DMS 273 treated with DMSO at 0.1 percent for 48 hours (cell line): ENCODE measurements at regions not wholly inside any gene's neighbourhood (a gene's known extent, or its start where the extent isn't known, plus 50 kb on each side); places are given as distances from the start of the nearest gene placed in this dataset.

Experiments
- DNase-seq: peaks from one replicate; lab custom pipeline; 2025; lab: John Stamatoyannopoulos, UW

DNA sequence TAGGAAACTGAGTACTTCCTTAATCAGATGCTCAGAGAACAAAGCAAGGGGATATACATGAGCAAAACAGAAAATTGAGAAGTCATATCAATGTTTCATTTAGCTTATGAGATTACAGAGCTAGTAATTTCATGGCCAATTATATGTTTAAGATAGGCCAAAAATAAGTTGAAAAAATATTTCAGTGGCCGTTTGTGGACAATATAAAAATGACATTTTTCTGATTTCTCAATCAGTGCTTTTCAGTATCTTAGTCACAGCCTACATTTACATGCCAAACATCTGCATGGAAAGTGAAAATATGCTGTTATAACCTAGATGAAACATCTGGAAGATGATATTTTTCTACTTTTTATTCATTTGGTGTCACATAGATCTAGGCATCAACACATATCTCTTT lies 192.5 kb downstream of the HLX start:
- DNase-seq, result no peak

- DNase-seq, result no peak
These were observed 193.0 kb downstream of the HLX start for GRCh38 chr1:221072214-221072613.

- no peak for DNase-seq
These were observed 195.1 kb downstream of the HLX start for GRCh38 chr1:221074332-221074731.

DNA sequence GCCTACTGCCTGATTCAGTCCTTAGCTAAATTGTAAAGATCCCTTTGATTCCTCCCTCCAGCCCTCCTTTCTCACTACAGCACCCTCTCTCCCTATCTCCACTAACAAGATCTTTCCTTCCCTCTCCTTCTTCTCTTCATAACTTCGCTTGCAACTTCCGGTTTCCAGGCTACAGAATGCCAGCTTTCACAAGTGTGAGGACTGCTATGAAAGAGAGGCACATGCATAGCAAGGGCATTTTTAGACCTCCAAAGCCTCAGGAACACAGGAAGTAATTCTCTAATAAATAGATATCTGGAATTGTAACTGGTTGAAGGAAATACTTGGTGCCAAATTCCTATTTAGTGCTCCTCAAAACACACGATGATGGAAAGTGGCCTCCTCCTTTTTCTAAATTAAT lies 196.7 kb downstream of the HLX start:
- no peak for DNase-seq

- DNase-seq, result no peak
These were observed 197.2 kb downstream of the HLX start for GRCh38 chr1:221076391-221076811.

- no peak for DNase-seq
These were observed 199.2 kb downstream of the HLX start for GRCh38 chr1:221078260-221078965.

DNA sequence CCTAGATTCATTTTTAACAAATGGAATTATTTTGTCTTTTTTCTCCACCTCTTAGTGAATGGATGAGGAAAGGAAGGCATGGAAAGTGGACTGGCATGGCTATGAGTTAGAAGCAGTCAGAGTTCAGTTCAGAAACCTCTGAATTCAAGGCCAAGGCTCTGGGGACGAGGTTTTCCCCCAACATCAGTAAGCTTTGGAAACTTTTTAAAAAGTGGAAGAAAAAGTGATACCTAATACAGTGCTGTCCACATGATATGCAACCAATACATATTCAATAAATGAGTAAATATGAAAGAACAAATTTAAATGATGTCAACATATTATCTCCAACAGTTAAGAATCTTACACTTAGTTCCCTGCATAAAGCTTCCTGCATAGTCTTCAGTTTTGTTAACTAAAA lies 204.7 kb downstream of the HLX start:
- no peak for DNase-seq

DNA sequence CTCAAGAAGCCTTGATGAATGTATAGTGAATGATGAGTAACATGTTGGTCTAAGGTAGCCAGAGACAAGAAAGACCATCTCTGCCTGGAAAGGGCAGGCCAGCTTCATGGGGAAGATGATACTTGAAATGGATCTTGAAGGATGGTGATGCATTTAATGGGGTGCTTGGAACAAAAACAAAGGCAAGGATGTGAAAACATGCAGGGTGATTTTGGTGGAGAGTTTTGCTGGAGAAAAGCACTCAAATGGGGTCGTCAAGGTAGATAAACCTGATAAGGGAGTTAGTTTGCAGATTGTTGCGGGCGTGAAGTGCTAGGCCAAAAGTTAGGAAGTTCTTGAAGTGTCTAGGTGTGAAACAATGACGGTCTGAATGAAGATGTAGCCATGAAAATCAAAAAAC lies 205.4 kb downstream of the HLX start:
- no peak for DNase-seq

DNA sequence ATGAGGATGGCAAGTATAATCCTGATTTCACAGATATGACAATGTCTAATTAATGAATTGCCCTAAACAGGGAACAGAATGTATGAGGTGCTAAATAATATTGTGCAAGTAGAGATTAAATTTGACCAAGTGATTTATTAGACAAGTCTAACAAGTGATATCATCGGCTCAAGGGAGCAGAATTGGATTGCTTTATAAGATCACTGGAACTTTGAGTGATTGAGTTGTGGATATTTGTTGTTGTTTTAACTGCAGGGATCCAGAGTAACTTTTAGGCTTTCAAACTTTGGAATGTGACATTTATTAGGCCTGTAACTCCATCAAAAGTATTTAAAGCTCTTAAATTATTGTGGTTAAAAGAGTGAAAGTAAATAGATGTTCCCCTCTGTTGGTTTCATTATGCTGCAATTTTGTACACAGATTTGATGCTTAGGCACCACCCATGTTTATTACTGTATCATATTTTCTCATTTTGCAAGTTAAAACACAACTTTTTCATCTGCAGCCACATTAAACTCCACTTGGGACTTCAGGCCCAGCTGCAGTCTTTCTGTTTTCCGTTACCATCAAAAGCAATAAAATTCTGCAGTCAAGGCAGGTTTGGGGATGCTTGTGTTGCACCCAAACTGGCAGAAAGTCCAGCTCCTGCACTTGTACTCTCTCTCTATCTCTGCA lies 206.6 kb downstream of the HLX start:
- no peak for DNase-seq

DNA sequence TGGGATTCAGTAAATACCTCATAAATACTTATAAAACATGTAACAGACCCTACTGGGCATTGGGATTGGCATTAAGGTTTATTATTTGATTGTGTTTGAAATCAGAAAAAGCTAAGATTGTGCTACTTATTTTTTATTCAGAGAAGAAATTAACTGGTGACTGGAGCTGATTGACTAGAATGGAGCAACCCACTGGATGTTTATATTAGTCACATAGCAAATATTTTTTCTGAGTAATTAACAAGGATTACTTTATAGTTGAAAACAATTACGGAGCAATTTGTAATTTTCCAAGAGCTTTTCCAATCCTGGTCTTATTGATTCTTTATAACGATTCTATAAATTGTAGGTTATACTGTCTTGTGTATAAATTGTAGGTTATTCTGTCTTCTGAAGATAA lies 208.7 kb downstream of the HLX start:
- no peak for DNase-seq

GRCh38 chr1:221089273-221089672 lies 210.0 kb downstream of the HLX start:
- DNase-seq, result no peak

- DNase-seq, result no peak
These were observed 210.6 kb downstream of the HLX start for GRCh38 chr1:221089803-221090202.

DNA sequence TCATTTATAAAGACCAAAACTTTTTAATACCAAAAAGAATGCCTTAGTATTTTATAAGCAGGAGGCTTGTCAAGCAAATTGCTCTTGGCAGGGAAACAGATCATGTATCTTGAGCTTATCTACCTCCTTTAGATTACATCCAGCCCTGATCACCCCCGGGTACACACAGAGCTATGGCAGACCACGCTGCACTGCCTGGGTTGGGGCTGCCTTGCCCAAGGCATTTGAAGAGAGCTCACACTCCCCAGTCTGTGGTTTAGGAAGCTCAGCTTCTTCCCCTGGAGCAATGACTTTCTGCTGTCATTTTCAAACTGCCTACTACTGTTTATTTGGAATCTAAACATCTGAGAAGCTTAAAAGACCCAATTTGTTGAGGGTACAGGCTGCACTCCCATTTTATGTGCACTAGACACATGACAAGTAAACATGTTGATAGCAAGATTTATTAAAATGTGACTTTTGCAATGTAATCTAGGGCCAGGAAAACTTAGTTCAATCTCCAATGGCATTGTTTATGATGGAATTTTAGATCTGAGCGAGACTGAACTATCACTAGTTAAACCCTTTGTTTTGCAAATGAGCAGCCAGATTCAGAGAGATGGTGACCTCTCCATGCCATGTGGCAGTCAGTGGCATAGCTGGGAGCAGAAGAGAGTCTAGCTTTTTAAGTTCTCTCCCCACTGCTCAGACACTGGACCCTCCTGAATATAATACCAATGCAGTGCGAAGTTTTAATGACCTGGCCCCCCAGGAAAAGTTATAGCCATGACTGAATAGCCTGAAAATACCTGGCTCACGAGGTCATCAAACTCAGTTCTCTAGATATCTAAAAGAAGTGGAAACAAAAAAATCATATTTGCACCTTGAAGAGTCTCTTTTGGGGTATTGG lies 214.9 kb downstream of the HLX start:
- no peak for DNase-seq

DNA sequence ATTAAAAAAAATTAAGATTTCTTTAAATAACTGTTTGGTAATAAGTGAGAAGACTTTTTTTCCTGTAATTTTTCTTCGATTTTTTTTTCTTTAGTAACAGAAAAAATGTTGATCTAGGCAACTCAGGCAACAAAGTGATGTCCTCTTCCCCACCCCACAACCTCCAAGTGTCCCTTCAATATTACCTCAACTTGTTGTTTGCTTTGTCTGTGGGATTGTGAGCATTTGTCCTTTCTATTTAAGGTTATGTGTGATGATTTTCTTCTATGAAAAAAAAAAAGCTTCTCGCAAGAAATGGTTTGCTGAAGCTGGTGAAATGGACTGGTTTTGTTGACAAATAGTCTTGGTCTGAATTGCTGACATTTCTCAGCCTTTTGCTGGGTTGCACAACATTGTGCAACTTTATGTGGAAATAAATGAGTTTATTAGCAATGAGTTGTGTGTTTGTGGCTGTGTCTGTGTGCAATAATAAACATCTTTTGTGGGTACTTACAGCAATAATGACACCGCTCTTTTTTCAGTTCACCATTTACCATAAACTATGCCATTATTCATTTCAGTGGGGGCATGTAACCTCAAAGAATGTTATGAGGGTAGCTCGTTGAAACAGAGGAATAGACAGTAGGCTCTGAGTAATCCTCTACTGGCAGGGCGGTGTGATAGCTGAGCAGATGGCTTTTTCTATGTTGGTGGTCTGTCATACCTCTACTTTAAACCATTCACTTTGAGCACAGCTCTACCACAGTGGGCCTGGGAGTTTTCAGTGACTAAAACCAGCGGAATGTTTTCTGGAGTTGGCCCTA lies 218.4 kb downstream of the HLX start:
- no peak for DNase-seq

GRCh38 chr1:221098471-221099405 lies 219.5 kb downstream of the HLX start:
- DNase-seq, result no peak

- DNase-seq, result no peak
These were observed 220.7 kb downstream of the HLX start for GRCh38 chr1:221099747-221100595.

GRCh38 chr1:221100611-221101010 lies 221.4 kb downstream of the HLX start:
- no peak for DNase-seq

- no peak for DNase-seq
These were observed 222.8 kb downstream of the HLX start for GRCh38 chr1:221101807-221102605.

GRCh38 chr1:221104596-221104995 lies 225.4 kb downstream of the HLX start:
- no peak for DNase-seq
